ENCODE measurements at regions not wholly inside any gene's neighbourhood (a gene's known extent, or its start where the extent isn't known, plus 50 kb on each side); places are given as distances from the start of the nearest gene placed in this dataset.
"Not testable (repeated sequence)": the region's sequence is repeated elsewhere in the genome, so short reads cannot be mapped to it uniquely, and the experiment has no call there.

DNA sequence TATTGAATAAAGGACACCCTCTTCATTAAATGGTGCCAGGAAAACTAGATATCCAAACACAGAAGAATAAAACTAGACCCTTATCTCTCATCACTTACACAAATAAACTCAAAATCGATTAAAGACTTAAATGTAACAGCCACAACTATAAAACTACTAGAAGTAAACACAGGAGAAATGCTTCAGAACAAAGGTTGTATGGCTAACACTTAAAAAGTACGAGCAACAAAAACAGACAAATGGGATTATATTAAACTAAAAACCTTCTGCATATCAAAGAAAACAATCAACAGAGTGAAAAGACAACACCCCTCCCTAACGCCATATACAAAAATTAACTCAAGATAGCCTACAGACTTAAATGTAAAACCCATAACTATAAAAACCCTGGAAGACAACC, 104.7 kb upstream of the CLEC6A start:
- H3K9me3 ChIP-seq (ENCODE audit: control insufficient read depth in 1 of 2, low read length in 2 of 2); H3K4me3 ChIP-seq (ENCODE audit: low read depth in 1 of 2, low read length in 2 of 2); H3K27ac ChIP-seq (ENCODE audit: low read length); H3K4me1 ChIP-seq (ENCODE audit: control insufficient read depth in 1 of 2, insufficient read depth in 2 of 2, low read length in 2 of 2); H3K27me3 ChIP-seq (ENCODE audit: low read depth, low read length); H3K36me3 ChIP-seq (ENCODE audit: control insufficient read depth in 1 of 2, insufficient read depth in 2 of 2, low read length in 2 of 2): not testable (repeated sequence)

DNA sequence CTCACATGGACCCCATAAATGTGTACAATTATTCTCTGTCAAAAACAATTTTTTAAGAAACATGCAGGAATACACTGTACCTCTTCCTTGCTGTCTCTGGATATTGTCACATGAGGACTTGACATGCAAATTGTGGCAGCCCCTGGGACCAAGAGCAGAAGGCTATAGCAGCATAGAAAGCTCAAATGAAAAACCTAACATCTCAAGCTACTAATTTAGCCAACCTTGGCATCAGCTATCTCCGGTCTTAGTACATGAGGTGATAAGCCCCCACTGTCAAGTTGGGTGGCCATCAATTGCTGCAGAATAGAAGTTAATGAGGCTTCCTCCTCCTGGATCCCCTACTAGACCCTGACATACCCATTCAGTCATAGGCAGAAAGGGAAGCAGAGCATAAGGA, 101.0 kb upstream of the CLEC6A start:
- not testable (repeated sequence) for H3K36me3 ChIP-seq (ENCODE audit: control insufficient read depth in 1 of 2, insufficient read depth in 2 of 2, low read length in 2 of 2); H3K4me1 ChIP-seq (ENCODE audit: control insufficient read depth in 1 of 2, insufficient read depth in 2 of 2, low read length in 2 of 2); H3K9me3 ChIP-seq (ENCODE audit: control insufficient read depth in 1 of 2, low read length in 2 of 2); H3K27me3 ChIP-seq (ENCODE audit: low read depth, low read length); H3K4me3 ChIP-seq (ENCODE audit: low read depth in 1 of 2, low read length in 2 of 2); H3K27ac ChIP-seq (ENCODE audit: low read length)

DNA sequence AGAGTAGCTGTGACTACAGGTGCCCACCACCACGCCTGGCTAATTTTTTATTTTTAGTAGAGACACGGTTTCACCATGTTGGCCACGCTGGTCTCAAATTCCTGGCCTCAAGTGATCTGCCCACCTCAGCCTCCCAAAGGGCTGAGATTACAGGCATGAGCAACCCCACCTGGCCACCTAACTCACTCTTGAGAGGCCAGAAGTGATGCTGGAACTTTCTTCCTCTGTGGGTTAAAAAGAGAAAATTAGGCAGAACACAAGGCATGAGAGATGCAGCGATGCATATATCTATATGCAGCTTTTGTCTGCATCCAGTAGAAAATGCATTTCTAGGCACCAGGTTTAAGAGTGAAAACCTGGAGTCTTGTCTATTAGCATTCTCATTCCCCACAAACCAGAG, 100.2 kb upstream of the CLEC6A start:
- H3K9me3 ChIP-seq (ENCODE audit: control insufficient read depth in 1 of 2, low read length in 2 of 2); H3K4me1 ChIP-seq (ENCODE audit: control insufficient read depth in 1 of 2, insufficient read depth in 2 of 2, low read length in 2 of 2); H3K27me3 ChIP-seq (ENCODE audit: low read depth, low read length); H3K4me3 ChIP-seq (ENCODE audit: low read depth in 1 of 2, low read length in 2 of 2); H3K36me3 ChIP-seq (ENCODE audit: control insufficient read depth in 1 of 2, insufficient read depth in 2 of 2, low read length in 2 of 2); H3K27ac ChIP-seq (ENCODE audit: low read length): not testable (repeated sequence)

DNA sequence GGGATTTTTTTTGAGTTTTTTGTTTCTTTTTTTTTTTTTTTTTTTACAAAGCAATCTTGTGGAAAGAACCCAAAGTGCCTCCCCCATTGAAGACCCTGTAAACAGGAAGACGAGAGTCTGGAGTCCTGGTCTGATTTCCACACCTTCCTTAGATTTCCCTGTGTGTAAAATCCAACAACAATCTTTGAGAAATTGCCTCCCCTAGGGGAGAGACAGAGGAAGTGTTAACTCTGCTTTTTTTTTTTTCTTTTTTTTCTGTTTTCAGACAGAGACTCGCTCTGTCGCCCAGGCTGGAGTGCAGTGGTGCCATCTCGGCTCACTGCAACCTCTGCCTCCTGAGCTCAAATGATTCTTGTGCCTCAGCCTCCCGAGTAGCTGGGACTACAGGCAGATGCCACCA, 82.0 kb upstream of the CLEC6A start:
- not testable (repeated sequence) for H3K27me3 ChIP-seq (ENCODE audit: low read depth, low read length); H3K9me3 ChIP-seq (ENCODE audit: control insufficient read depth in 1 of 2, low read length in 2 of 2); H3K27ac ChIP-seq (ENCODE audit: low read length); H3K36me3 ChIP-seq (ENCODE audit: control insufficient read depth in 1 of 2, insufficient read depth in 2 of 2, low read length in 2 of 2); H3K4me3 ChIP-seq (ENCODE audit: low read depth in 1 of 2, low read length in 2 of 2); H3K4me1 ChIP-seq (ENCODE audit: control insufficient read depth in 1 of 2, insufficient read depth in 2 of 2, low read length in 2 of 2)

DNA sequence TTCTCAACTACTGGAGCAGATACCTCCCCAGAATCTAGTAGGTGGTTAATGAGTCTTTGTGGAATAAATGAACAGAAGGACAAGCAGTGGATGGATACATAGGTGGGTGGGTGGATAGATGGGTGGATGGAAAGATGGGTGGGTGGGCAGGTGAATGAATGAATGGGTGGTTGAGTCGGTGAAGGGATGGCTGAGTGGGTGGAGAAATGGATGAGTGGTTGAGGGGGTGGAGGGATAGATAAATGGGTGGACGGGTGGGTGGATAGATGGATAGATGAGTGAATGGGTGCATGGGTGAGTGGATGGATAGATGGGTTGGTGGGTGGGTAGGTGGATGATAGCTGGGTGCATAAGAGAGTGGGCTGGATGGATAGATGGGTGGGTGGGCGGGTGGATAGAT, 80.6 kb upstream of the CLEC6A start:
- not testable (repeated sequence) for H3K27ac ChIP-seq (ENCODE audit: low read length)

DNA sequence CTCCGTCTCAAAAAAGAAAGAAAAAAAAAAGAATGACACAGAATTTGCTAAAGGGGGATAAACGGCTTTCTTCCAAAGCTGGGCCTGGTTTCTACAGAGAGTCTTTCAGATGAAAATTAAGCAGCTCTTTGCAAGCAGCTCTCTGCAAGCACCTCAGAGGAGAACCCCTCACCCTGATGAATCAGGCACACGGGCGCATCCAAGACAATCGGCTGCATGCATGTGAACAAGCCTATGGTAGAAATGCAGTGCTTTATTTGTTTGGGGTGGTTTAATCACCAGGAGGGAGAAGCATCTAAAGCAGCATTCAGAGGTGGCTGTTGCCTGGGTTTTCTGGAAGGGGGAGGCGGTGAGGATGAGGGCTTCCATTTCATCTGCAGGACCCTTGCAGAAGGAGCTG, 78.0 kb upstream of the CLEC6A start:
- not testable (repeated sequence) for H3K4me1 ChIP-seq (ENCODE audit: control insufficient read depth in 1 of 2, insufficient read depth in 2 of 2, low read length in 2 of 2); H3K4me3 ChIP-seq (ENCODE audit: low read depth in 1 of 2, low read length in 2 of 2); H3K27me3 ChIP-seq (ENCODE audit: low read depth, low read length); H3K36me3 ChIP-seq (ENCODE audit: control insufficient read depth in 1 of 2, insufficient read depth in 2 of 2, low read length in 2 of 2); H3K9me3 ChIP-seq (ENCODE audit: control insufficient read depth in 1 of 2, low read length in 2 of 2); H3K27ac ChIP-seq (ENCODE audit: low read length)

More for the DNA sequence above, 80.6 kb upstream of the CLEC6A start:
- H3K36me3 ChIP-seq (ENCODE audit: control insufficient read depth in 1 of 2, insufficient read depth in 2 of 2, low read length in 2 of 2); H3K9me3 ChIP-seq (ENCODE audit: control insufficient read depth in 1 of 2, low read length in 2 of 2); H3K4me3 ChIP-seq (ENCODE audit: low read depth in 1 of 2, low read length in 2 of 2); H3K27me3 ChIP-seq (ENCODE audit: low read depth, low read length); H3K4me1 ChIP-seq (ENCODE audit: control insufficient read depth in 1 of 2, insufficient read depth in 2 of 2, low read length in 2 of 2): not testable (repeated sequence)

DNA sequence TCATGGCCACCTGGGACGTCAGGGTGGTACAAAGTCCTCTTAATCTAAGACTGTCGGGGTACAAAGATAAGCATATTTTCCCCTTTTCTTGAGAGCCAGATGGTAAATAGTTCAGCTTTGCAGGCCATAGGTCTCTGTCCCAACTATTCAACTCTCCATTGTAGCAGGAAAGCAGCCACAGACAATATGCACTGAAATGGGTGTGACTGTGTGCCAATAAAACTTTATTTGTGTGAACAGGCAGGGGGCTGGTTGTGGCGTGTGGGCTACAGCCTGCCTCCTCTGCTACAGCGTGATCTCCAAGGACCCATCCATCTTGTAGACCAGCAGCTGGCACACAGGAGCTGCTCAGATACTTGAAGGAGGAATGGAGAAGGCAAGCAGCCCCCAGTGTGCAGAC, 73.2 kb upstream of the CLEC6A start:
- H3K27ac ChIP-seq (ENCODE audit: low read length); H3K4me3 ChIP-seq (ENCODE audit: low read depth in 1 of 2, low read length in 2 of 2); H3K36me3 ChIP-seq (ENCODE audit: control insufficient read depth in 1 of 2, insufficient read depth in 2 of 2, low read length in 2 of 2); H3K4me1 ChIP-seq (ENCODE audit: control insufficient read depth in 1 of 2, insufficient read depth in 2 of 2, low read length in 2 of 2); H3K9me3 ChIP-seq (ENCODE audit: control insufficient read depth in 1 of 2, low read length in 2 of 2); H3K27me3 ChIP-seq (ENCODE audit: low read depth, low read length): not testable (repeated sequence)

DNA sequence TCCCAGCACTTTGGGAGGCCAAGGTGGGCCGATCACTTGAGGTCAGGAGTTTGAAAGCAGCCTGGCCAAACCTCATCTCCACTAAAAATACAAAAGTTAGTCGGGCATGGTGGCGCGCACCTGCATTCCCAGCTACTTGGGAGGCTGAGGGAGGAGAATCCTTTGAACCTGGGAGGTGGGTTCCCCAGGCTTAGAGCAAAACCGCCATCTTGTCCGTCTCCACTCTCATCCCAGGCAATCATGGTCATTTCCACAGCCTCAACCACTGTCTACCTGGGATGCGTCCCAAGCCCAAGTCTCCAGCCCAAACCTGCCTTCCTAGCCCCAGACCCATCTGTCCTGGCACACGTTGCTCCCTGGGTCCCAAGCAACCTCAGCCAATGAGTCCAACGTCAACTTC, 71.1 kb upstream of the CLEC6A start:
- not testable (repeated sequence) for H3K27me3 ChIP-seq (ENCODE audit: low read depth, low read length); H3K4me1 ChIP-seq (ENCODE audit: control insufficient read depth in 1 of 2, insufficient read depth in 2 of 2, low read length in 2 of 2); H3K36me3 ChIP-seq (ENCODE audit: control insufficient read depth in 1 of 2, insufficient read depth in 2 of 2, low read length in 2 of 2); H3K9me3 ChIP-seq (ENCODE audit: control insufficient read depth in 1 of 2, low read length in 2 of 2); H3K27ac ChIP-seq (ENCODE audit: low read length); H3K4me3 ChIP-seq (ENCODE audit: low read depth in 1 of 2, low read length in 2 of 2)

DNA sequence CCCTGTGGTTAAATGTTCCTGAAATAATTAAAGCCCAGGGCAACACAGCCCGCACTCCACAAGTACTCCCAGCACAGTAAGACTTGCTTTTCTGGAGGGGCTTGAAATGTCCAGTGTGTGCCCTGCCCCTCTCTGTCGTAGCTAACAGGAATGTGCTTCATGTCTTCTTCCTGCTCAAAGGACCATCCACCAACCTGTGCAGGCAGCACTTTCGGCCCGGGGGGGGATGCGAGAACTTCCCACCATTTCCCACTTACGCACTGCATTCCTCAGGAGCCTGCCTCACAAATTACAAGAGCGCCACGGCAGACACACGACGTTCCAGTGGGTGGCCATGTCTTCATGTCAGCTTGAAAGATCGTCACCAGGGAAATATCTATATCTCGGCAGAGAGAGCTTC, 70.3 kb upstream of the CLEC6A start:
- H3K4me1 ChIP-seq (ENCODE audit: control insufficient read depth in 1 of 2, insufficient read depth in 2 of 2, low read length in 2 of 2); H3K36me3 ChIP-seq (ENCODE audit: control insufficient read depth in 1 of 2, insufficient read depth in 2 of 2, low read length in 2 of 2); H3K9me3 ChIP-seq (ENCODE audit: control insufficient read depth in 1 of 2, low read length in 2 of 2); H3K27ac ChIP-seq (ENCODE audit: low read length); H3K27me3 ChIP-seq (ENCODE audit: low read depth, low read length); H3K4me3 ChIP-seq (ENCODE audit: low read depth in 1 of 2, low read length in 2 of 2): not testable (repeated sequence)

DNA sequence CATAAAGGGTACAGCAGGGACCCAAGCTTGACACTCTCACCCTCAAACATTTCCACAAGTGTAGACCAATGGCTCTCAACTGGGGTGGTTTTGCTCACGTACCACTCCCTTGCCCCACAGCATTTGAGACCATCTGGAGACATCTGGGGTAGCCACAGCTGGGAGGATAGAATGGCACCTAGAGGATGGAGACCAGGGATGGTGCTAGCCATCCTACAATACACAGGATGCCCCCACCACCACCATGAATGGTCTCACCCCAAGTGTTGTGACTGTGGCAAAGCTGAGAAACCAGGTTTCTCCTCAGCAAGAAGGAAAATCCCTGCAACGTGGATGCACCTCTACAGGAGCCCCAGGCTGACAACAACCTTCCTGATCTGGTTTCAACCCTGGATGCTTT, 69.1 kb upstream of the CLEC6A start:
- H3K36me3 ChIP-seq (ENCODE audit: control insufficient read depth in 1 of 2, insufficient read depth in 2 of 2, low read length in 2 of 2); H3K9me3 ChIP-seq (ENCODE audit: control insufficient read depth in 1 of 2, low read length in 2 of 2); H3K4me3 ChIP-seq (ENCODE audit: low read depth in 1 of 2, low read length in 2 of 2); H3K4me1 ChIP-seq (ENCODE audit: control insufficient read depth in 1 of 2, insufficient read depth in 2 of 2, low read length in 2 of 2); H3K27me3 ChIP-seq (ENCODE audit: low read depth, low read length); H3K27ac ChIP-seq (ENCODE audit: low read length): not testable (repeated sequence)

DNA sequence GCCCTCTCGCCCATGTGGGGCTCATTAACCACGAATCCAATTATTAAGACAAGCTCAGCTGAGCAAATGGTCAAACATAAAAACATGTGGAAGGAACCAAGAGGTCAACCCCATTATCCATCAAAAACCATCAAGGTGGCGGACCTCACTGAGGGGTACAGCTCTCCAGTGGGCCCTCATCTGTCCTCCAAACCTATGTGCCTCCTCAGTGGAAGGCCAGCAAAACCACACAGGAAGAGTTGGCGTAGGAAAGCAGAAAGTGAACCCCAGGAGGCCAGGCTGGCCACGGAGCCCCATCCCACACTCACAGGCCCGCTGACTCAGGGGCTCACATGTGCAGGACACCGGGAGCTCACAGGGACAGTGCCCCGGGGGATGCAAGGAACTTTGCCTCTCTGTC, 66.5 kb upstream of the CLEC6A start:
- H3K27ac ChIP-seq (ENCODE audit: low read length); H3K9me3 ChIP-seq (ENCODE audit: control insufficient read depth in 1 of 2, low read length in 2 of 2); H3K27me3 ChIP-seq (ENCODE audit: low read depth, low read length); H3K36me3 ChIP-seq (ENCODE audit: control insufficient read depth in 1 of 2, insufficient read depth in 2 of 2, low read length in 2 of 2); H3K4me1 ChIP-seq (ENCODE audit: control insufficient read depth in 1 of 2, insufficient read depth in 2 of 2, low read length in 2 of 2); H3K4me3 ChIP-seq (ENCODE audit: low read depth in 1 of 2, low read length in 2 of 2): not testable (repeated sequence)

DNA sequence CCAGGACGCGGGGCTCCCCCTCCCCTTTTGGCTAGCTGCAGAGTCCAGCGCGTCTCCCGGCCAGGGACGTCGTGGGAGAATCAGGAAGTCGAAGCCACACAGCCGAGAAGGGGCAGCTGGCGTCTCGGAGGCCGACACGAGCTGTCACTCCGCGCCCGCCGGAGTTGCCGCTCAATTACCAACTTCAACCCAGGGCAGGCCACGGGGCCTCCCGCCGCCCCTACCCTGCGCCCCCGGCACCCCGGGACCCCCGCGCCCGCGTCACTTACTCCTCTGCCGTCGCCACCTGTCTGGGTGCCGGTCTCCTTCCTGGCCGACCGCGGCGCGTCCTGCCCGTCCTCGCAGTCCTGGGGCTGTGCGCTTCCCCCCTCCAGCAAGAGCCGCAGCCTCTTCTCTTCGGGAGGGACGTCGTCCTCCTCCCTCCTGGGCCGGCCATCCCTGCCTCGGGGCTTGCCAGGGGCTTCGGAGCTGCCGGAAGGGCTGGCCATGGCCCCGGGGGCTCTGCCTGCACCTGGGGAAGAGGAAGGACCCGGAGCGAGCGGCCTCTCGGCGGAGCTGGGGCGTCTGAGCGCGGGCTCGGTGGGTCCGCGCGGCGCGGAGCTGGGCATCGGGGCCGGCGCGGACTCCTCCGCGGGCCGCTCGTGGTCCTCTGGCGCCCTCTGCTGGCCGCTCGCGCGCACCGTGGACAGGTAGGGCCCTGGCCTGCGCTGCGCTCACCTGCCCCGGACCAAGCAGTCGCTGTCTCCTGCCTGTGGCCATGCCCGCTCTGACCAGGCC, 65.6 kb upstream of the CLEC6A start:
- H3K9me3 ChIP-seq (ENCODE audit: control insufficient read depth in 1 of 2, low read length in 2 of 2); H3K4me1 ChIP-seq (ENCODE audit: control insufficient read depth in 1 of 2, insufficient read depth in 2 of 2, low read length in 2 of 2); H3K27me3 ChIP-seq (ENCODE audit: low read depth, low read length); H3K36me3 ChIP-seq (ENCODE audit: control insufficient read depth in 1 of 2, insufficient read depth in 2 of 2, low read length in 2 of 2); H3K27ac ChIP-seq (ENCODE audit: low read length): not testable (repeated sequence)
- H3K4me3 ChIP-seq (ENCODE audit: low read depth in 1 of 2, low read length in 2 of 2) = peak overlapping the region in 1 of 2 donors; percentile 58

All from muscle layer of duodenum (tissue), 2 donors.